ENCODE measurements at regions not wholly inside any gene's neighbourhood (a gene's known extent, or its start where the extent isn't known, plus 50 kb on each side); places are given as distances from the start of the nearest gene placed in this dataset.

- Mint-ChIP-seq H3K36me3 (no peaks in the 10 kb centered on the region), H3K27me3 (ENCODE audit: low read depth in 3 of 3) (peaks cover 0 to 2% (median 0%) of the 10 kb centered on the region in 3 donors), H3K27ac (peak overlapping the region in 1 of 7 donors; percentile 27), H3K4me1 (no peaks in the 10 kb centered on the region), H3K4me3 (no peak overlapping the region), H3K9me3 (peaks cover 0 to 17% (median 5%) of the 10 kb centered on the region in 7 donors)
- H3K27me3 ChIP-seq (ENCODE audit: control insufficient read depth in 2 of 2, insufficient read depth in 2 of 2, low read length in 2 of 2): no peaks in the 10 kb centered on the region
- H3K4me2 ChIP-seq (replicated peaks; ENCODE audit: extremely low read depth, low read length, poor library complexity, severe bottlenecking): no peak overlapping the region
- H3K4me3 ChIP-seq (replicated peaks in 1 of 3; ENCODE audit: low read depth in 2 of 3, low read length in 3 of 3): no peak overlapping the region
- WGBS (ENCODE audit: insufficient coverage): 92% methylated on average over 2 of the region's 4 CpGs
- no peak overlapping the region for H3K9ac ChIP-seq (ENCODE audit: insufficient read depth, low read length, poor library complexity, severe bottlenecking)
- no peak overlapping the region for H2AFZ ChIP-seq (ENCODE audit: insufficient read depth, low read depth, low read length, poor library complexity, severe bottlenecking)
- H3K36me3 ChIP-seq (replicated peaks in 1 of 2; ENCODE audit: control insufficient read depth in 1 of 2, insufficient read depth in 2 of 2, low read length in 2 of 2): no peaks in the 10 kb centered on the region
- no peaks in the 10 kb centered on the region for H3K79me2 ChIP-seq (ENCODE audit: insufficient read depth, low read length)
- H3K27ac ChIP-seq (ENCODE audit: low read depth in 1 of 2, low read length in 2 of 2): no peak overlapping the region
- no peak for TF ChIP-seq CTCF (IDR thresholded peaks at IDR 0.05)
- H3K4me1 ChIP-seq (ENCODE audit: control insufficient read depth in 1 of 2, insufficient read depth in 2 of 2, low read length in 2 of 2): no peaks in the 10 kb centered on the region
- DNase-seq: no peak
- H3K9me3 ChIP-seq (replicated peaks in 1 of 2; ENCODE audit: control insufficient read depth in 1 of 2, insufficient read depth in 1 of 2, low read length in 2 of 2): peaks cover 6 to 7% of the 10 kb centered on the region in 2 donors
- H4K20me1 ChIP-seq (ENCODE audit: insufficient read depth, low read length): no peaks in the 10 kb centered on the region
- intact Hi-C loops (cut with micrococcal nuclease): no loop called here
These were observed 185.0 kb downstream of the CSNK1G3 start for GRCh38 chr5:123696921-123697341.

GRCh38 chr5:123690821-123691220 is 178.8 kb downstream of the CSNK1G3 start:
- TF ChIP-seq CTCF (IDR thresholded peaks at IDR 0.05): no peak
- Histone ChIP-seq H3K27ac (ENCODE audit: low read depth in 1 of 2, low read length in 2 of 2) (no peak overlapping the region), H3K9ac (ENCODE audit: insufficient read depth, low read length, poor library complexity, severe bottlenecking) (no peak overlapping the region), H3K4me3 (replicated peaks in 1 of 3; ENCODE audit: low read depth in 2 of 3, low read length in 3 of 3) (no peak overlapping the region), H3K4me1 (ENCODE audit: control insufficient read depth in 1 of 2, insufficient read depth in 2 of 2, low read length in 2 of 2) (no peaks in the 10 kb centered on the region), H4K20me1 (ENCODE audit: insufficient read depth, low read length) (no peaks in the 10 kb centered on the region), H3K27me3 (ENCODE audit: control insufficient read depth in 2 of 2, insufficient read depth in 2 of 2, low read length in 2 of 2) (no peaks in the 10 kb centered on the region), H2AFZ (ENCODE audit: insufficient read depth, low read depth, low read length, poor library complexity, severe bottlenecking) (no peak overlapping the region), H3K9me3 (replicated peaks in 1 of 2; ENCODE audit: control insufficient read depth in 1 of 2, insufficient read depth in 1 of 2, low read length in 2 of 2) (no peaks in the 10 kb centered on the region), H3K79me2 (ENCODE audit: insufficient read depth, low read length) (no peaks in the 10 kb centered on the region), H3K4me2 (replicated peaks; ENCODE audit: extremely low read depth, low read length, poor library complexity, severe bottlenecking) (no peak overlapping the region), H3K36me3 (replicated peaks in 1 of 2; ENCODE audit: control insufficient read depth in 1 of 2, insufficient read depth in 2 of 2, low read length in 2 of 2) (no peaks in the 10 kb centered on the region)
- Mint-ChIP-seq H3K4me1 (no peaks in the 10 kb centered on the region), H3K27me3 (ENCODE audit: low read depth in 3 of 3) (no peaks in the 10 kb centered on the region), H3K27ac (no peak overlapping the region), H3K4me3 (no peak overlapping the region), H3K9me3 (peaks cover 0 to 9% (median 4%) of the 10 kb centered on the region in 7 donors), H3K36me3 (no peaks in the 10 kb centered on the region)
- intact Hi-C loops (cut with micrococcal nuclease): no loop called here
- no peak for DNase-seq

All from CD14-positive monocyte (primary cell).